ENCODE measurements at regions not wholly inside any gene's neighbourhood (a gene's known extent, or its start where the extent isn't known, plus 50 kb on each side); places are given as distances from the start of the nearest gene placed in this dataset.

DNA sequence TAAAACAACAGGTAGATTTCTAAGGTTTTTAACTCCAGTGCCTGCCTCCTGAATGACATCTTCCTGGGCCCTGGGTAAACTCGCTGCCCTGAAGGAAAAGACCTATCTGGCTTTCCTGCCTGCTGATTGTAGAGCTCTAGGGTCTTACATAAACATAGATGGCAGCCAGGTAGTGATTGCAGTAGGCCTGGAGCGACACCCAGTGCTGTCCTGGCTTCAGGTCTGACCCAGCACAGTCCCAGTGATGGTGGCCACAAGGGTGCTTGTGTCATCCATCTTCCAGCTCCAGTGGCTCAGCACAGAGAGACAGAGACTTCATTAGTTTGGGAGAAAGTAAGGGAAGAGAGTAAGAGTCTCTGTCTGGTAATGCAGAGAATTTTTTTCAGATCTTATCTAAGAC, 542.9 kb upstream of the IMPG1 start:
- H3K4me3 ChIP-seq (ENCODE audit: low read length) = no peak overlapping the region
- no peak for DNase-seq (ENCODE audit: low read depth)
- TF ChIP-seq, protein P1, sequence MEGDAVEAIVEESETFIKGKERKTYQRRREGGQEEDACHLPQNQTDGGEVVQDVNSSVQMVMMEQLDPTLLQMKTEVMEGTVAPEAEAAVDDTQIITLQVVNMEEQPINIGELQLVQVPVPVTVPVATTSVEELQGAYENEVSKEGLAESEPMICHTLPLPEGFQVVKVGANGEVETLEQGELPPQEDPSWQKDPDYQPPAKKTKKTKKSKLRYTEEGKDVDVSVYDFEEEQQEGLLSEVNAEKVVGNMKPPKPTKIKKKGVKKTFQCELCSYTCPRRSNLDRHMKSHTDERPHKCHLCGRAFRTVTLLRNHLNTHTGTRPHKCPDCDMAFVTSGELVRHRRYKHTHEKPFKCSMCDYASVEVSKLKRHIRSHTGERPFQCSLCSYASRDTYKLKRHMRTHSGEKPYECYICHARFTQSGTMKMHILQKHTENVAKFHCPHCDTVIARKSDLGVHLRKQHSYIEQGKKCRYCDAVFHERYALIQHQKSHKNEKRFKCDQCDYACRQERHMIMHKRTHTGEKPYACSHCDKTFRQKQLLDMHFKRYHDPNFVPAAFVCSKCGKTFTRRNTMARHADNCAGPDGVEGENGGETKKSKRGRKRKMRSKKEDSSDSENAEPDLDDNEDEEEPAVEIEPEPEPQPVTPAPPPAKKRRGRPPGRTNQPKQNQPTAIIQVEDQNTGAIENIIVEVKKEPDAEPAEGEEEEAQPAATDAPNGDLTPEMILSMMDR (IDR thresholded peaks at IDR 0.05; ENCODE audit: insufficient read depth, low read depth, low read length, missing control alignments) = no peak

DNA sequence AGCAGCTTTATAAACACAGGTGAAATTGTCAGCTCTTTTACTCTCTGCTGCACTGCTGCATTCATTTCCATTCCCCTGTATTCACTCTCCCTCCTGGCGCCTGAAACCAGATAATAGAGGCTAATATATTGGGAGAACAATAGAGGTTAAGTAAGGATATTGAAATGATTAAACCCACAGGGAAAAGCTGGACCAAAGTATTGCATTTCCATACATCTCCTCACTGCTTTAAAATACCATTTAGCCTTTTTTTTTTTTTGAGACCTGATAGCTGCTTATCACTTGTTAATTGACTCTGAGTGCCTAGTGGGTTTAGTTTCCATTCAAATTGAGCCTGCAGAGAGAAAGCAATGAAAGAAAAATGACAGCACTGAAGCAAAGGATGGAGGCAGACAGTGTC, 540.5 kb upstream of the IMPG1 start:
- DNase-seq (ENCODE audit: low read depth) = no peak
- H3K4me3 ChIP-seq (ENCODE audit: low read length) = no peak overlapping the region
- TF ChIP-seq, protein P1 (IDR thresholded peaks at IDR 0.05; ENCODE audit: insufficient read depth, low read depth, low read length, missing control alignments) = no peak

DNA sequence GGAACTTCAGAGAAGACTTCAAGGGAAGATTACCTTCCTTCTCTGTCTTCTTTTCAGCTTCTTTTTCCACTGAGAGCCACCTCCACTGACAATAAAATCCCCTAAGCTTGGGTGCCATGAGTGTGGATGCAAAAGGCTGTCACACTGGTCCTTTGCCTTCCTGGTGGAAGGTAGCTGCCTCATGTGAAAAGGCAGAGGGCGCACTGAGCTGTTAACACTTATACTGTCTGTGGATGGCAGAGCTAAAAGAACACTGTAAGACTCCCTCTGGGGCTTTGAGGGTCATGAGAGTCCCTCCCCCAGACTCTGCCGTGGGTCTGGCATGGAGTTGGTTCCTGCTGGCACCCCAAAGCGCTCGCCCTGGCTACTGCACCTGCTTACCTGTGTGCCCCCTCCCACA, 536.7 kb upstream of the IMPG1 start:
- no peak for DNase-seq (ENCODE audit: low read depth)
- H3K4me3 ChIP-seq (ENCODE audit: low read length) = no peak overlapping the region
- TF ChIP-seq, protein P1 (IDR thresholded peaks at IDR 0.05; ENCODE audit: insufficient read depth, low read depth, low read length, missing control alignments) = no peak

DNA sequence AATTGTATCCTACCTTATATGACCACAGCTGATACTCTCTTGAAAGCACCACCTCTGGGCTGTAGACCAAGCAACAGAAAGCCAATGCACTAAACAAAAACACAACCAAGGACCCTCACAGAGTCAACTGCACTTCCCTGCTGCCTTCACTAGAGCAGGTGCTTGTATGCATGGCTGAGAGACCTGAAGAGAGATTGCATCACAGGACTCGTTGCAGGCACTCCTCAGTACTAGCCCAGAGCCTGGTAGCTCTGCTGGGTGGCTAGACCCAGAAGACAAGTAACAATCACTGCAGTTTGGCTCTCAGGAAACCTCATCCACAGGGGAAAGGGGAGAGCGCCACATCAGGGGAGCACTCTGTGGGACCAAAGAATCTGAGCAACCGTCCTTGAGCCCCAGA, 521.6 kb upstream of the IMPG1 start:
- no peak overlapping the region for H3K4me3 ChIP-seq (ENCODE audit: low read length)
- TF ChIP-seq, protein P1 (IDR thresholded peaks at IDR 0.05; ENCODE audit: insufficient read depth, low read depth, low read length, missing control alignments) = no peak
- no peak for DNase-seq (ENCODE audit: low read depth)

DNA sequence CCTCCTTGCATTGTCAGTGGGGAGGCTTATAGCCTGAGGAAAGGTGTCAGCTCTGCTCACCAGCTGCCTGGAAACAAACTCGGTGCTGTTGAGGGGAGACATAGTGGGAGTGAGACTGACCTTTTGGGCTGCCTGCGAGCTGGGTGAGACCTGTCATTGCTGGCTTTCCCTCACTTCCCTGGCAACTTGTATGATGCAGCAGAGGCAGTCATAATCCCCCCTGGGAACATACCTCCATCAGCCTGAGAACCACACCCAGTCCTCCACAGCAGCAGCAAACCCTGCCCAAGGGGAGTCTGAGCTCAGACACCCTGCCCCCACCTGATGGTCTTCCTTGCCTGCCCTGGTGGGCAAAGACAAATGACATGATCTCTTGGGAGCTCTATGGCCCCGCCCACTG, 521.2 kb upstream of the IMPG1 start:
- TF ChIP-seq, protein P1 (IDR thresholded peaks at IDR 0.05; ENCODE audit: insufficient read depth, low read depth, low read length, missing control alignments) = no peak
- no peak overlapping the region for H3K4me3 ChIP-seq (ENCODE audit: low read length)
- DNase-seq (ENCODE audit: low read depth) = no peak

DNA sequence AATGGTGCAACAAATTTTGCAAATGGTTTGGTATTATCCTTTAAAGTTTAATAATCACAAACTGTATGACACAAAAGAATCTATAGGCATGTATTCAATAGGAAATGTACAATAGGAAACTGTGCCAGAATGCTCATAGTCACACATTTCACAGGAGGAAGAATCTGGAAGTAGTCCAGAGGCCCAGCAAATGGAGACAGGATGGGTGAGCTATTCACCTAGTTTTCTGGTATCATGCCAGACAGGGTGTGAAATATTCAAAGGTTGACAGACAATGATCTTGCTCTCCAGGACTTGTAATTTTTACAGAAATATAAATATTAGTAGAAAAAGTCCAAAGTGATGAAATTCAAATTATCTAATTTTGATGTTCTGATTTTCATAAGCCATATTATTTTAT, 520.1 kb upstream of the IMPG1 start:
- peak; percentile 26 for DNase-seq (ENCODE audit: low read depth)
- TF ChIP-seq, protein P1 (IDR thresholded peaks at IDR 0.05; ENCODE audit: insufficient read depth, low read depth, low read length, missing control alignments) = no peak
- H3K4me3 ChIP-seq (ENCODE audit: low read length) = no peak overlapping the region

DNA sequence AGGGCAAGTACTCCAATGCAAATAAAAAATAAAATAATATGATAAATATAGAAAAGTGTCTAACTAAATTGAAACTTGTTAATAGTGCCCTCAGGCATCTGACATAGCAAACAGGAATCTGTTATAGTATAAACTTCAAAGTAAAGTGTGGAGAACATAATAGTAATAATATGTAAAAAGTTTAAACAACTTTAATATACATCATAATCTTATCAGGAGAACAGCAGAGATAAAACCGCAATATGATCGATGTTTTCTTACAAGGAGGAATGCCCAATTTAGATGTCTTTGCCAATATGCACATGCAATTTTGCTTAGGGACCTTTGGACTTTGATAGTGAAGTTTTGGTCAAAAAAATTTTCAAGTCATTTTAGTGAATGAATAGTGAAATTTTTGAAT, 514.8 kb upstream of the IMPG1 start:
- DNase-seq (ENCODE audit: low read depth) = no peak
- no peak overlapping the region for H3K4me3 ChIP-seq (ENCODE audit: low read length)
- TF ChIP-seq, protein P1 (IDR thresholded peaks at IDR 0.05; ENCODE audit: insufficient read depth, low read depth, low read length, missing control alignments) = no peak

All from epithelial cell of esophagus (primary cell).